Caco-2 (cell line): ENCODE measurements at regions not wholly inside any gene's neighbourhood (a gene's known extent, or its start where the extent isn't known, plus 50 kb on each side); places are given as distances from the start of the nearest gene placed in this dataset.
"Not testable (repeated sequence)": the region's sequence is repeated elsewhere in the genome, so short reads cannot be mapped to it uniquely, and the experiment has no call there.

Experiments used
- BruUV-seq: library from RNA; stranded (reverse); fragments of 400-500 nt; replicated peaks from 2 replicates; lab custom pipeline; 2021; lab: Mats Ljungman, UMichigan
- CTCF ChIA-PET: fragments of 300-600 bp; sonication (Branson Sonifier 250); formaldehyde crosslinking; loops from one replicate; lab custom pipeline; 2022; ENCODE audit warnings: antibody characterized with exemption; lab: Charles Lee
- POLR2A ChIA-PET: fragments of 300-600 bp; sonication (Branson Sonifier 250); formaldehyde crosslinking; loops from one replicate; lab custom pipeline; 2022; ENCODE audit warnings: antibody characterized with exemption; lab: Charles Lee
- DNase-seq, 2 experiments: peaks; one replicate each; pipeline versions ENCODE4 v3.0.0 to v3.0.0-alpha.2; 2020 to 2022
- H3K27me3 ChIP-seq: replicated peaks from 2 replicates; pipeline ENCODE4 v1.6.0; 2011; ENCODE audit warnings: low read length; ENCODE audit not compliant: control insufficient read depth, insufficient read depth
- H3K36me3 ChIP-seq: 2 replicates; pipeline ENCODE4 v1.5.1; 2011; ENCODE audit warnings: low read length; ENCODE audit not compliant: control insufficient read depth, insufficient read depth
- H3K4me1 ChIP-seq: fragments of 250-450 bp; sonication (Bioruptor Pico); 2 replicates; pipeline ENCODE4 v1.5.1; 2020; ENCODE audit warnings: mild to moderate bottlenecking
- H3K4me3 ChIP-seq: 2 replicates; pipeline ENCODE4 v1.5.1; 2011; ENCODE audit warnings: low read depth, mild to moderate bottlenecking, control low read depth, low read length
- H3K9me3 ChIP-seq: fragments of 250-450 bp; sonication (Bioruptor Pico); 2 replicates; pipeline ENCODE4 v1.5.1; 2020; ENCODE audit warnings: mild to moderate bottlenecking, moderate library complexity
- H3K27ac Mint-ChIP-seq: one replicate; pipeline ENCODE4 v1.8.0; 2022; ENCODE audit warnings: mixed read lengths; ENCODE audit not compliant: unreplicated experiment
- H3K27me3 Mint-ChIP-seq: one replicate; pipeline ENCODE4 v1.8.0; 2022; ENCODE audit warnings: mixed read lengths; ENCODE audit not compliant: insufficient read depth, unreplicated experiment
- H3K36me3 Mint-ChIP-seq: one replicate; pipeline ENCODE4 v1.8.0; 2022; ENCODE audit warnings: mild to moderate bottlenecking, mixed read lengths; ENCODE audit not compliant: insufficient read depth, unreplicated experiment
- H3K4me1 Mint-ChIP-seq: one replicate; pipeline ENCODE4 v1.8.0; 2022; ENCODE audit warnings: low read depth, mixed read lengths; ENCODE audit not compliant: unreplicated experiment
- H3K4me3 Mint-ChIP-seq: one replicate; pipeline ENCODE4 v1.8.0; 2022; ENCODE audit warnings: mild to moderate bottlenecking, moderate library complexity, mixed read lengths; ENCODE audit not compliant: unreplicated experiment
- H3K9me3 Mint-ChIP-seq: one replicate; pipeline ENCODE4 v1.8.0; 2022; ENCODE audit warnings: mixed read lengths; ENCODE audit not compliant: unreplicated experiment
- CTCF ChIP-seq, 2 experiments: fragments of 200-600 bp in 1 of 2; IDR thresholded peaks; 1 replicate in 1 of 2; 2 replicates in 1 of 2; pipeline versions ENCODE4 v1.5.1 to v1.8.0; 2011 to 2022; ENCODE audit warnings: antibody characterized with exemption in 1 of 2, control low read depth in 1 of 2, inconsistent platforms in 1 of 2, low read depth in 1 of 2, low read length in 1 of 2, mild to moderate bottlenecking in 1 of 2, moderate library complexity in 1 of 2; ENCODE audit not compliant: insufficient read depth in 1 of 2, severe bottlenecking in 1 of 2, unreplicated experiment in 1 of 2
- intact Hi-C: fragments of 100-400 bp; cut with micrococcal nuclease; formaldehyde crosslinking; loops from one replicate; pipeline ENCODE4 v1.10.0; 2022; ENCODE audit not compliant: unreplicated experiment

- no peak overlapping the region for H3K4me3 Mint-ChIP-seq
- TF ChIP-seq CTCF (IDR thresholded peaks at IDR 0.05; ENCODE audit: insufficient read depth in 1 of 2, low read depth in 1 of 2, low read length in 1 of 2, severe bottlenecking in 1 of 2, unreplicated experiment in 1 of 2), result no peak
- no peaks in the 10 kb centered on the region for H3K27me3 Mint-ChIP-seq
- CTCF ChIA-PET, result no interaction called here
- POLR2A ChIA-PET, result no interaction called here
- peaks cover 12% of the 10 kb centered on the region for H3K9me3 Mint-ChIP-seq
- Histone ChIP-seq H3K9me3 (no peaks in the 10 kb centered on the region), H3K4me3 (no peak overlapping the region), H3K27me3 (no peaks in the 10 kb centered on the region), H3K4me1 (no peaks in the 10 kb centered on the region), H3K36me3 (no peaks in the 10 kb centered on the region)
- no peaks in the 10 kb centered on the region for H3K36me3 Mint-ChIP-seq
- BruUV-seq, result no TSS peak
- intact Hi-C loops, result no loop called here
- H3K4me1 Mint-ChIP-seq, result no peaks in the 10 kb centered on the region
- no peak for DNase-seq
- H3K27ac Mint-ChIP-seq, result no peak overlapping the region
Observed at GRCh38 chr6:68122032-68122431, 513.0 kb upstream of the ADGRB3 start.

- BruUV-seq, result not testable (repeated sequence)
Observed at GRCh38 chr6:68120954-68121353, 514.1 kb upstream of the ADGRB3 start.

GRCh38 chr6:68114463-68115047, 520.5 kb upstream of the ADGRB3 start:
- H3K4me3 ChIP-seq, result no peak overlapping the region
- BruUV-seq, result no TSS peak
- Mint-ChIP-seq H3K9me3 (no peaks in the 10 kb centered on the region), H3K27ac (no peak overlapping the region), H3K4me1 (no peaks in the 10 kb centered on the region), H3K27me3 (peaks cover 4% of the 10 kb centered on the region), H3K36me3 (no peaks in the 10 kb centered on the region), H3K4me3 (no peak overlapping the region)
- H3K27me3 ChIP-seq, result no peaks in the 10 kb centered on the region
- no peaks in the 10 kb centered on the region for H3K9me3 ChIP-seq
- H3K4me1 ChIP-seq, result no peaks in the 10 kb centered on the region
- TF ChIP-seq CTCF (IDR thresholded peaks at IDR 0.05; ENCODE audit: insufficient read depth in 1 of 2, low read depth in 1 of 2, low read length in 1 of 2, severe bottlenecking in 1 of 2, unreplicated experiment in 1 of 2), result no peak
- intact Hi-C loops, result no loop called here
- no peak for DNase-seq
- H3K36me3 ChIP-seq, result no peaks in the 10 kb centered on the region
- POLR2A ChIA-PET, result no interaction called here
- CTCF ChIA-PET, result no interaction called here

More at GRCh38 chr6:68120954-68121353, 514.1 kb upstream of the ADGRB3 start:
- H3K9me3 Mint-ChIP-seq, result peaks cover 12% of the 10 kb centered on the region
- H3K4me3 ChIP-seq, H3K36me3 ChIP-seq, intact Hi-C loops, H3K36me3 Mint-ChIP-seq, H3K4me1 ChIP-seq, H3K4me1 Mint-ChIP-seq, H3K27me3 ChIP-seq, H3K4me3 Mint-ChIP-seq, H3K27me3 Mint-ChIP-seq, H3K27ac Mint-ChIP-seq, H3K9me3 ChIP-seq, POLR2A ChIA-PET, DNase-seq, CTCF ChIA-PET: not testable (repeated sequence)
